Erythroblast (primary cell): ENCODE measurements at regions not wholly inside any gene's neighbourhood (a gene's known extent, or its start where the extent isn't known, plus 50 kb on each side); places are given as distances from the start of the nearest gene placed in this dataset.
"Not testable (repeated sequence)": the region's sequence is repeated elsewhere in the genome, so short reads cannot be mapped to it uniquely, and the experiment has no call there.

Experiments
- GATA1 ChIP-seq: IDR thresholded peaks from 2 replicates; pipeline ENCODE4 v1.6.1; 2011; ENCODE audit warnings: low read depth, mild to moderate bottlenecking, control low read depth, low read length, moderate library complexity
- POLR2A ChIP-seq: IDR thresholded peaks from 2 replicates; pipeline ENCODE4 v1.6.1; 2011; ENCODE audit warnings: mild to moderate bottlenecking, low read length

GRCh38 chr22:49698616-49699015 lies 129.1 kb downstream of the BRD1 start:
- TF ChIP-seq POLR2A, GATA1: not testable (repeated sequence)
